ENCODE measurements at regions not wholly inside any gene's neighbourhood (a gene's known extent, or its start where the extent isn't known, plus 50 kb on each side); places are given as distances from the start of the nearest gene placed in this dataset.

- Mint-ChIP-seq H3K4me3 (no peak overlapping the region), H3K27ac (no peak overlapping the region), H3K9me3 (no peaks in the 10 kb centered on the region), H3K36me3 (ENCODE audit: low read depth) (no peaks in the 10 kb centered on the region), H3K27me3 (ENCODE audit: insufficient read depth) (no peaks in the 10 kb centered on the region), H3K4me1 (ENCODE audit: low read depth) (peaks cover 44% of the 10 kb centered on the region)
- peak; percentile 9 for DNase-seq
- no peak for TF ChIP-seq CTCF (IDR thresholded peaks at IDR 0.05)
These were observed 414.2 kb upstream of the SEMA3C start for GRCh38 chr7:81333004-81333403.

GRCh38 chr7:81331061-81332018, 412.5 kb upstream of the SEMA3C start:
- no peaks in the 10 kb centered on the region for H3K36me3 Mint-ChIP-seq (ENCODE audit: low read depth)
- peaks cover 56% of the 10 kb centered on the region for H3K4me1 Mint-ChIP-seq (ENCODE audit: low read depth)
- H3K27me3 Mint-ChIP-seq (ENCODE audit: insufficient read depth): no peaks in the 10 kb centered on the region
- H3K9me3 Mint-ChIP-seq: no peaks in the 10 kb centered on the region
- TF ChIP-seq CTCF (IDR thresholded peaks at IDR 0.05): no peak
- H3K4me3 Mint-ChIP-seq: peak overlapping the region; percentile 27
- peak overlapping the region; percentile 41 for H3K27ac Mint-ChIP-seq
- no peak for DNase-seq

- no peaks in the 10 kb centered on the region for H3K9me3 Mint-ChIP-seq
- H3K27ac Mint-ChIP-seq: no peak overlapping the region
- no peak for TF ChIP-seq CTCF (IDR thresholded peaks at IDR 0.05)
- no peaks in the 10 kb centered on the region for H3K27me3 Mint-ChIP-seq (ENCODE audit: insufficient read depth)
- no peak for DNase-seq
- H3K4me3 Mint-ChIP-seq: no peak overlapping the region
- no peaks in the 10 kb centered on the region for H3K36me3 Mint-ChIP-seq (ENCODE audit: low read depth)
- peaks cover 56% of the 10 kb centered on the region for H3K4me1 Mint-ChIP-seq (ENCODE audit: low read depth)
These were observed 411.3 kb upstream of the SEMA3C start for GRCh38 chr7:81330108-81330507.

- no peaks in the 10 kb centered on the region for H3K9me3 Mint-ChIP-seq
- no peaks in the 10 kb centered on the region for H3K27me3 Mint-ChIP-seq (ENCODE audit: insufficient read depth)
- no peak overlapping the region; the same call in 1 of the 2 replicates for H3K27ac Mint-ChIP-seq
- TF ChIP-seq CTCF (IDR thresholded peaks at IDR 0.05): no peak
- peaks cover 44% of the 10 kb centered on the region for H3K4me1 Mint-ChIP-seq (ENCODE audit: low read depth)
- no peak for DNase-seq
- no peak overlapping the region for H3K4me3 Mint-ChIP-seq
- no peaks in the 10 kb centered on the region for H3K36me3 Mint-ChIP-seq (ENCODE audit: low read depth)
These were observed 408.8 kb upstream of the SEMA3C start for GRCh38 chr7:81327468-81328266.

- H3K4me1 Mint-ChIP-seq (ENCODE audit: low read depth): peaks cover 2% of the 10 kb centered on the region
- DNase-seq: no peak
- H3K27me3 Mint-ChIP-seq (ENCODE audit: insufficient read depth): no peaks in the 10 kb centered on the region
- no peaks in the 10 kb centered on the region for H3K36me3 Mint-ChIP-seq (ENCODE audit: low read depth)
- H3K27ac Mint-ChIP-seq: no peak overlapping the region
- no peak overlapping the region for H3K4me3 Mint-ChIP-seq
- no peaks in the 10 kb centered on the region for H3K9me3 Mint-ChIP-seq
- no peak for TF ChIP-seq CTCF (IDR thresholded peaks at IDR 0.05)
These were observed 403.1 kb upstream of the SEMA3C start for GRCh38 chr7:81321949-81322348.
